ENCODE measurements at regions not wholly inside any gene's neighbourhood (a gene's known extent, or its start where the extent isn't known, plus 50 kb on each side); places are given as distances from the start of the nearest gene placed in this dataset.
"Not testable (repeated sequence)": the region's sequence is repeated elsewhere in the genome, so short reads cannot be mapped to it uniquely, and the experiment has no call there.

DNA sequence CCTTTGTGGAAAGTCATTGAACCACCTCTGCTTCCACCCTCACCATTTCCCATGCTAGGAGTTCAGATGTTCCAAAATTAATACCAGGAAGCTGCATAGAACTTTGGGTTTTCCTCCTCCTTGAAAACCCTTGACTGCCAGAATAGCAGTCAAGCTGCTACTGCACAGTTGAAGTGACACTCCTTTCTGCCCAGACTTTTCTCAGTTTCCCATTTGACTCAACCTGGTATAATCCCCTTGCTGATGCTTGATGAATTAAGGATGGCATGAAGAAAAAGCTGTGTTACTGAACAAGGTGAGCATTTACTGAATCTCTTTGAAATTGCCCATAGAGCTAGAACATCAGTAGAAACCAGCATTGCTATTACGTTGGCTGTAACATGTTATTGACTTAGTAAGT, 286.0 kb downstream of the EDEM1 start:
- no peak for DNase-seq (ENCODE audit: low spot score)

DNA sequence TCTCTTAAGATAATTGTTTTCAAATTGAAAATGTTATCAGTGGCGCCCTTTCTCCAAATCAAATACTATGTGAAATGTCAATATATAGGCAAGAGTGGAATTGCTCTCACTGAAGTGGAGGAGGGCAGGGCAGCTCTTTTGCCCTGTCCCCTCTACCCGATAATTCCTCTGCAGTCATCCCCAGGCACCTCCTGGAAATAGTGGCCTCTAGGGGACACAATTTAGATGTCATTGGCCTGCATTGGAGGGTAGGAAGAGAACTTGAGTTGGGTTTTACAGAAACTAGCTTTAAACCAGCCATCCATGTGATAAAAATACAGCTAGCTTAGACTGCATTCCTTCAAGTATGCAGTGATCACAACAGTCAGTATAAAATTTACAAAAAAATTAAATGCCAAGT, 288.9 kb downstream of the EDEM1 start:
- DNase-seq (ENCODE audit: low spot score): no peak

DNA sequence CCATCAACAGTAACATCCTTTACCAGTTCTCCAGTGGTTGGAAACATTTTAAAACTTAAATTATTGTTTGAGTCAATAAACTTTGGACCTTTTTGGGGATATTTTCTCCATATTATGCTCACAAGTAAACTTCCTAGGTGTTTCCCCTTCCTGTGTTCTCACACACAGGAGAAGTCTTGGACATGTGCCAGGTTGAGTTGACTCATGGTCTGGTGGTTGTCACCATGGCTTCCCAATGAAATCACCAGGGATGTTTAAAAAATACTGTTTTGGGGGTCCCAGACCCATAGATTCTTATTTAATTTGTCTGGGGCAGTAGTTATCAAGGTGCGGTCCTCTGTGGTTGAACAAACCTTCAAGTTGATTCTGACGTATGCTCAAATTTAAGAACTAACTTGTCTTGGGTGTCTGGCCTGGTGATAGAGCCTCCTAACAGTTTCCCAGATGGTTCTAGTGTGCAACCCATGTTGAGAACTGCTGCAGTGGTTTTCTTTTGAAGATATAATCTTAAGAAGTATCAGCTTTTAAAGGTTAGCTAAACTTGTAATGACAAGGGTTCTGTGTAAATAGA, 291.8 kb downstream of the EDEM1 start:
- DNase-seq (ENCODE audit: low spot score): no peak

DNA sequence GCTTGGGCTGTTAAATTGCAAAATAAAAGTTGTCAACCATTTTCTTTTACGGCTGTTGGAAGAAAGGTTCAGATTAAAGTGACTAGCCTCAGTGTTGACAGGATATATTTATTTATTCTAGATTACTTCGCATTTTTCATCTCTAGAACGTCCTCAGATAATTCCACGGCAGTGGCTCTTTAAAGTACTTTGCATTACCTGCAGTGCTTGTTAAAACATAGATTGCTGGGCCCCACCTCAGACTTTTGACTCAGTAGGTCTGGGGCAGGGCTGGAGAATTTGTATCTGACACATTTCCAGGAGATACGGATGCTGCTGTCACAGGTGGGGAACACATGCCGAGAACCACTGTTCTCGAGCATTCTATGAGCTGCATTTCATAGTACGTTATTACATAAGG, 292.7 kb downstream of the EDEM1 start:
- no peak for DNase-seq (ENCODE audit: low spot score)

DNA sequence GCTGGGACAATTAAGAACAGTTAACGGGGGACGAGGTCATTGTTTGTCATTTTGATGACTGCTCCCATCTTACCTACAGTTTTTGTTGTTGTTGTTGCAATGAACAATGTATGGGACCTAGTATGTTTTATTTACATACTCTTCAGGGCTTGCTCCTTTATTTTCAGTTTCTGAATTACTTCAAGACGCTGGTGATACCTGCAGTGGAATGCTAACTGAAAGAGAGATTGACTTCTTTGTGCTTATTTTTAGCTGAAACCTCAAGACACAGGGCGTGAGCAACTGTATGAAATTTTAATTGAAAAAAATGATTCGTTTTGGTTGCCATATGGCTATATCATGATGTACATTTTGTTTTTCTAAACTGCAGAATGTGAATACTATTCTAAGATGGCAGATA, 297.9 kb downstream of the EDEM1 start:
- no peak for DNase-seq (ENCODE audit: low spot score)

DNA sequence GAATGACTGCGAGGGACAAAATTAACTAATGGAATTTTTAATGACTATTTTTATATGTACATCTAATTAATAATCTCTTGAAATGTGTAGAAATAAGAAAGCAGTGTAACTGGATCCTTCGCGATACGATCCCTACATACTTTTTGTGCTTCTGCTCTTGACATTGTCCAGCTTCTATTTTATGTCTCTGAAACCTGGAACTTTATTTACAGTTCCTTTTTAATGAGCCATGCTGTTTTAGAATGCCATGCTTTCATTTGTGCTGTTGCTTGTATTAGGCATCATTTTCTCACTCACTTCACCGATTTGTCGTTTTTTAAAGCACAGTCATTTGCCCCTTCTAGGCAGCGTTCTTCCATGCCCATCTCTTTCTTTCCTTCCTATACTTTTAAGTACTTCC, 301.3 kb downstream of the EDEM1 start:
- DNase-seq (ENCODE audit: low spot score): no peak

DNA sequence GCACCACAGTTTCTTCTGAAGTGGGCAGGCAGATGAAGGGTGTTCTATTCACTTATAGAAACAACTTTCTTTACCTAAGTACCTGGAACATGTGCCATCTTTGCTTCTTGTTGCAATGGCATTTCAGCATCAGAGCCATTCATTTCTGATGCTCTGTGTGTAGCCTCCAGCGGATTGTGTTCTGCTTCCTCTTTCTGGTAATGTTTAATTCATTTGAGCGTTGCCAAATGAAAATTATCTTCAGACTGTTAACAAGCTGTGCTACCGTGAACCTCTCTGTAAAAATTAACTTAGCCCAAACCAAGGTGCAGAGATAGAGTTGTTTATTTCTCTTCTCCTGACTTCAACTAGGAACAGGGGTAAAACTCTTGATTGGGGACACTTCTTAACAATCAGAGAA, 302.0 kb downstream of the EDEM1 start:
- DNase-seq (ENCODE audit: low spot score): no peak

DNA sequence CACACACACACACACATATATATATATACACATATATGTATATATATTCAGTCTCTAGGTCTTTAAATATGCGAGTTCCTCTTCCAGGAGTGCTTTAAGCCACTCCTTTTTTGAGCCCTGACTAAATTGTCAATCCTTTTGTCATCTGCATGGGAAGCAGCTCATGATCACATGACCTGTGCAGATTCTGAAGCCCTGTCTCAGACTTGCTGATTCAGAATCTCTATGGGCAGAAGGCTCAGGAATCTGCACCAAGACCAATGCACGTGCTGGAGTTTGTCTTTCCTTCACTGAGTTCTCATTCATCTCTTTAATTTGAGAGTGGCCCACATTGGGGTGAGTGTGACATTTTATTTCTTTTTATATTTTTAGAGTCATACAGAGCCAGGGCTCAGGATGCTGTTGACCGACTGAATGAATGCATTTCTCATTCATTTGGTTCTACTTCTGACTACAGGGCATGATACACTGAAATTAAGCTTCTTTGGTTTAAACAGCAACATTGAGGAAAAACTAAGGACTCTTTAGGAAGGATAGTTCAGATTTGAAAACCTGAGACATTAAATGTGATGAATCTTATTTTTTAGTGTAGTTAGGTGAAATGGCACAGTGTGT, 307.5 kb downstream of the EDEM1 start:
- no peak for DNase-seq (ENCODE audit: low spot score)

DNA sequence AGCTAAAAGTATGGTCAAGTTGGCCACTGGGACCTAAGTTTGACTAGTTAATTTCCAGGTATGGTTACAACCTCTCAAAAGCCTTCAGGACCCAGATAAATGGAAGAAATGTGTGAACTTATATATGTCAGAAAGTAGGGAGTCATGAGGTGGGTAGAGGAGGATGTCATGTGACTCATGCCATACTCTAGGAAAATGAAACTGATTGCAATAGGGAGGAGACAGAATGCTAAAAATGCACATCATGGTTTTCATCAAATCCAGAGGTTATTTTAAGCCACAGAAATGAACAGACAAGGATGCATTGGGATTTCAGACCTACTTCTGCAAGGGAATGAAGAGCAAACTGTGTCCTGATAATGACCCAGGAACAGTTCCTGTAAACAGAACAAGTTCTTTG, 310.0 kb downstream of the EDEM1 start:
- DNase-seq (ENCODE audit: low spot score): no peak

DNA sequence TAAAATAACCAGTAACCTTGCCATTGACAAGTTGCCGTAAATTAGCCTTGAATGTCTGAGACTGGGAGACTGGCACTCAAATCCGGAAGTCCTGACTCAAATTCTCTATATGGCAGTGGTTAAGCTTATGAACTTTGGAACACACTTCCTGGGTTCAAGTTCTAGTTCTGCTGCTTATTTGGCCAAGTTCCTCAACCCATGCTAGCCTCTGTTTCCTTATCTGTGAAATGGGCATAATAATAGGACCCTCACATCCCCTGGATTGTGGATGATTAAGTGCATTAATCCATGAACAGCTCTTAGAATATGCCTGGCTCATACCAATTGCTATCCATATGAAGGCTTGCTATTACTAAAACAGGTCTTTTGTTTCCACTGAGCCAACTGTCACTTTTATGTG, 311.5 kb downstream of the EDEM1 start:
- DNase-seq (ENCODE audit: low spot score): no peak

DNA sequence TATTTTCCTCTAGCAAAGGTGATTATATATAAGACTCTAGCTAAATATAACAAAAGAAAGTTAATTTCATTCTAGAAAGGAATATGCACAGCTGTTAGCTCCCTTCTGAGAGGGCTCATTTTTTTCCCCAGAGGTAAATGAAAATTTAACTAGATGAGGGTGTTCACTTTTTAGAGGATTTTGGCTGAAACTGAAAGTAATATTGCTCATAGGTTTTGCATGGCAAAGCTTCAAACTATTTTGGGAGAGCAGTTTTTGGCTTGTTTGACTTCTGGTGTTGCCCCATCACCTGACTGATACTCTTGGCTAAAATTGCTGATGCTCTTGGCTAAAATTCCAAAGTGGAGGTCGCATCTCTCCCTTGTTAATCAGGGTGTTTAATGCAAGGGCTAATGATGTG, 311.9 kb downstream of the EDEM1 start:
- DNase-seq (ENCODE audit: low spot score): no peak

DNA sequence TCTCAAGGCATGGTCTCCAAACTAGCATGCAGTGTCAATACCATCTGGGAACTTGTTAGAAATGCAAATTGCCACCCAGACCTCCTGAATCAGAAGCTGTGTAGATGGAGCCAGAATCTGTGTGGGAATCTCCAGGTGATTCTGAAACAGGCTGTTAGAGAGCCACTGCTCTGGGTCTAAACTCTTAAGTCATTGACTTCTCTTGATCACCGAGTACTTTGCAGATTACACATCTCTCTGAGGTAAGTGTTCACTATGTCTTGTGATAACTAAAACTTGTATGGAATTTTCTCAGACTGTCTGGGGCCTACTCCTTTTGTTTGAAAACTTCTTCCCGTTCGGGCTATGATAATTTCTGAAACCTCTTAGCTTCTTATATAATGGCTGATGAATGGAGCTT, 315.6 kb downstream of the EDEM1 start:
- no peak for DNase-seq (ENCODE audit: low spot score)

DNA sequence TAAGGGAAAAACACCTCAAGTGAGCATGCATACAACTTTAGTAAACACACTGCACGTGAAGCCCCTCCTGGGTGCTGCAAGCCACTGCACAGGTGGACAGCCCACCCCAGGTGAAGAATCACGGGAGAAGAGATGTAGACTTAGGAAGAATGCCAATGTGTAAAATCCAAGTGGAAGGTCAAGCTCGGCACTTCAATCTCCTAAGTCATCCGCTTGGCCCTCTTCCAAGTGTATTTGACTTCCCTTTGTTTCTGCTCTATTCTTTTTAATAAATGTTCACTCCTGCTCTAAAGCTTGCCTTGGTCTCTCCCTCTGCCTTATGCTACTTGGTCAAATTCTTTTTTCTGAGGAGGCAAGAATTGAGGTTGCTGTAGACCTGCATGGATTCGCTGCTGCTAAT, 316.6 kb downstream of the EDEM1 start:
- peak; percentile 6 for DNase-seq (ENCODE audit: low spot score)

DNA sequence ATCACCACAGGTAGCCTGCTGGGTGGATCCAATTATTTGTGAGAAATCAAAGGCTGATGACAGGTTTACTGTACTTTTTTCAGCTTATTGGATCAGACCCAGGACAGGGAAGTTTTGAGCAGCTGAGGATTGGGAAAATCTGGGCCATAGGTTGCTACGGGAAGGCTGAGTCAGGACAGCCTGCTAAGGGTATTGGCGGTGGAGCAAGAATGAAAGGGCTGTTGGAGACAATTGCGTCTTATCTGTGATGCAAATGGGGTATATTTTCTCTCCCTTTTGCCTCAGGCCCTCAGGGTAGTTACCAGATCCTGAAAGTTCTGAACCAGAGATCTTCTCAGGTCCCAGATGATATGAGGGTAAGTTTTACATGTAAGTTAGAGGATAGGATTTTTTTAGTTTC, 317.7 kb downstream of the EDEM1 start:
- no peak for DNase-seq (ENCODE audit: low spot score)

DNA sequence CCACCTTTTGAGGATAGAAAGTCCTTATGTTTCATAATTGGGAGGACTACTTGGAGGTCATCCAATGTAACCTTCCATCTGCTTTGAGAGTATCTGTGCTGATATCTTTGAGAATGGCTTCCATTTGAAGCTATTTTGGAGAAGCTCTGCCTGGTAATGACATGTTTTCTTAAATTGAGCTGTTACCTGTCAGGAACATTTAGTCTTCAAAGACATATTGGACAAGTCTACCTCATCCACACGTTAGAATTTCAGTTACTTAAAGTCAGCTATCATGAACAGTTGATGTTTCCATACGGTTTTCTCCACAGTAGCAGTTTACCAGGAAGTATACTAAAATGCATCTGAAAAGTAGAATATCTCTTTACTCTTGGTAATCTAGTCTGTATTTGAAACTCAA, 318.5 kb downstream of the EDEM1 start:
- no peak for DNase-seq (ENCODE audit: low spot score)

DNA sequence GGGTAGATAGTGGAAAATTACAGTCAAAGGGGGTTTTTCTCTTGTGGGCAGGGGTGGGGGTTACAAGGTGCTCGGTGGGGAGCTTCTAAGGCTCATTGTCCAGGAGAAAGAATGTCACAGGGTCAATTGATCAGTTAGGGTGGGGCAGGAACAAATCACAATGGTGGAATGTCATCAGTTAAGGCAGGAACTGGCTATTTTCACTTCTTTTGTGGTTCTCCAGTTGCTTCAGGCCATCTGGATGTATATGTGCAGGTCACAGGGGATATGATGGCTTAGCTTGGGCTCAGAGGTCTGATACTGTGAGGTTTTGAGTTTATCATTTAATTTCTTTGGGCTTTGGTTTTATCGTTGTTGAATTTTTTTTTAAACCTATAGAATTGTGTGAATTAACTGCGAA, 321.4 kb downstream of the EDEM1 start:
- DNase-seq (ENCODE audit: low spot score): not testable (repeated sequence)

DNA sequence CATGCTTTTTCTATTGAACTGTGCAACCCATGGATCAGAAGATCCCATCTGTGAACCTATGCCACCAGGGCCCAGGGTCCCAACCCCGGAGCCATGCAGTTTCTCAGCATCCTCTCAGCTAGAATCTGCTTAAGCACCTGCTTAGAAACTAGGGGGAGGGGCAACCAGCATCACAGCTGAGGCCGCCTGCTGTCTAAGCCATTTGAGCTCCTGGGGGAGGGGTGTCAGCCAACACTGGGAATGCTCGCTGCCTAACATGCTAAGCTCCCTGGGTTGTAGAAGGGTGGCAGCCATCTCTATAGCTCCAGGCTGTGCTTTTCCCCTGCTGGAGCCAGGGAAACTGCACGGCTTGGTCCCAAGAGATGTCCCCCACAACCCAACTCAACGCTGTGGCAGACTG, 322.8 kb downstream of the EDEM1 start:
- no peak for DNase-seq (ENCODE audit: low spot score)

DNA sequence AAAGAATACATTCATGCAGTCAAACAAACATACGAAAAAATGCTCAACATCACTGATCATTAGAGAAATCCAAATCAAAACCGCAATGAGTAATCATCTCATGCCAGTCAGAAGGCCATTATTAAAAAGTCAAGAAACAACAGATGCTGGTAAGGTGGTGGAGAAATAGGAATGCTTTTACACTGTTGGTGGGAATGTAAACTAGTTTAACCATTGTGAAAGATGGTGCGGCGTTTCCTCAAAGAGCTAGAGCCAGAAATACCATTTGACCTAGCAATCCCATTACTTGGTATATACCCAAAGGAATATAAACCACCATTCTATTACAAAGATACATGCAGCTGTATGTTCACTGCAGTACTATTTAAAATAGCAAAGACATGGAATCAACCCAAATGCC, 330.4 kb downstream of the EDEM1 start:
- DNase-seq (ENCODE audit: low spot score): no peak

DNA sequence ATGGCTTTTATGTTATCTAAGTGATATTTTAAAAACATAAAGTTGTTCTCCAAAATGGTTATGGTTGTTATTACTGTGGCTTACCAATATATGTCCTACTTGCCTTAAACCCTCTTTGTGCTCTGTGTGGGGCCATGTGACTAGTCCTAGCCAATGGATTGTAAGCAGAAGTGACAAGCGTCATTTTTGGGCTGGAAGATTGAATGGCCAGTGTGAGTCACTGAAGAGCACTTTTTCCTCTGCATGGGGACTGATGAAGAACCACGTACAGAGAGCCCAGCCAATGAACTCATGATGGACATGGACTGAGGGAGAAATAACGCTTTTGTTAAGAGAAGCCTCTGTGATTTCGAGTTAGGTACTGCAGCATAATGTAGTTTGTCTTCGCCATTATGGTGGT, 332.7 kb downstream of the EDEM1 start:
- DNase-seq (ENCODE audit: low spot score): no peak

DNA sequence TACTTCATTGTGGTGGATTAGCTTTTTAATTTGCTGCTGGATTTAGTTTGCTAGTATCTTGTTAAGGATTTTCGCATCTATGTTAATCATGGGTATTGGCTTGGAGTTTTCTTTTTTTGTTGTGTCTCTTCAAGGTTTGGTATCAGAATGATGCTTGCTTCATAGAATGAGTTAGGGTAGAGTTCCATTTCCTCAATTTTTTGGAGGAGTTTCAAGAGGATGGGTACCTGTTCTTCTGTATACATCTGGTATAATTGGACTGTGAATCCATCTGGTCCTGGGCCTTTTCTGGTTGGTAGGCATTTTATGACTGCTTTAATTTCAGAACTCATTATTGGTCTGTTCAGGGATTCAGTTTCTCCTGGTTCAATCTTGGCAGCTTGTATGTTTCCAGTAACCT, 335.6 kb downstream of the EDEM1 start:
- no peak for DNase-seq (ENCODE audit: low spot score)

DNA sequence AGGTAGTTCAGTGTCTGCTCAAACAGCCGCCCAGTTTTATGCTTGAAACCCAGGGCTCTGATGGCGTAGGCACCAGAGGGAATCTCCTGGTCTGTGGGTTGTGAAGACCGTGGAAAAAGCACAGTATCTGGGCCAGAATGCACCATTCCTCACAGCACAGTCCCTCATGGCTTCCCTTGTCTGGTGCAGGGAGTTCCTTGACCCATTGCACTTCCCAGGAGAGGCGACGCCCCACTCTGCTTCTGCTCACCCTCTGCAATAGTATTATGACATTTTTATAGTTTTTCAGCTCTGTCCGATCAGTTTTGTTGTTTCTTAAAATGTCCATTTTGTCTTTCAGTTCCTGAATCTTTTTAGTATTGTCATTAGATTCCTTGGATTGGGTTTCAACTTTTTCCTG, 343.5 kb downstream of the EDEM1 start:
- DNase-seq (ENCODE audit: low spot score): no peak

DNA sequence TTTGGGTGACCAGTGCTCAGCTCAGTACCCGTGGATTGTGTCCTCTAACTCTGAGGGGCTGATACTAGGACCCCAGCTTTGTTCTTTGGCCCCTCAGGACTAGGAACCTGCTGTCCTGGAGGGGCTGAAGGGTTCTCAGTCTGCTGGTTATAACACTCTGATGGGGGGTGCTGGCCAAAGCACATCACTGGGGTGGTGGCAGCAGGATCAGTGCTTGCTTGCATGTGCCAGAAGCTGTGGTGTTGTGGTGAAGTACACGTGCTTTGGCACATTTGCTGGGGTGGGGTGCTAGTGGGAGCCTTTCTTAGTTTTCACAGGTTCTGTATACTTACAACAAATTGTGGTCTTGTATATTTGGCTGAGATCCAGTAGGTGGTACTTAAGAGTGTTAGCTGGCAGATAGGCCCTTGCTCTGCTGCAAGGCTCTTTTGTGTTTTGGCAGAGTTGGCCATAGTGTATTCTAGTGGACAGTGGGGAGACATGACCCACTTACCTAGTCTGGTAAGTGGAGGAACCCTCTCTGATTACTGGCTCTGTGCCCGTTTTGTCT, 344.3 kb downstream of the EDEM1 start:
- no peak for DNase-seq (ENCODE audit: low spot score)

DNA sequence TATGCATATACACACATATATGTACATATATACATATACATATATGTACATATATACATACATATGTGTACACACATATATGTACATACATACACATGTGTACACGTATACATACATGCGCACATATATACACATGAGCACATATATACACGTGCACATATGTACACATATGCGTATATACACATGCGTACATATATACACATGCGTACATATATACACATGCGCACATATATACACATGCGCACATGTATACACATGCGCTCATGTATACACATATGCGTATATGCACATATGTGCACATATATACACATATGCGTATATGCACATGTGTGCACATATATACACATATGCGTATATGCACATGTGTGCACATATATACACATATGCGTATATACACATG, 353.0 kb downstream of the EDEM1 start:
- DNase-seq (ENCODE audit: low spot score): no peak

DNA sequence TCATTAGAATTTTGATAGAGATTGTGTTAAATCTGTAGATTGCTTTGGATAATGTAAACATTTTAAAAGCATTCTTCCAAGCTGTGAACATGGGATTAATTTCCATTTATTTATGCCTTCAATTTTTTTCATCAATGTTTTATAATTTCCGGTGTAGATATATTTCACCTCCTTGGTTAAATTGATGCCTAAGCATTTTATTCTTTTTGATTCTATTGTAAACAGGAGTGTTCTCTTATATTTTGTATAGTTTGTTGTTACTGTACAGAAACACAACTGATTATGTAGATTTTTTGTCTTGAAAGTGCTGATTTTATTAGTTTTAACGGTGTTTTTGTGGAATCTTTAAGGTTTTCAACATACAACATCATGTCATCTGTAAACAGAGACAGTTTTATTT, 355.0 kb downstream of the EDEM1 start:
- DNase-seq (ENCODE audit: low spot score): no peak

All from HT-29 (cell line).